IMR-90 (cell line): ENCODE measurements at regions not wholly inside any gene's neighbourhood (a gene's known extent, or its start where the extent isn't known, plus 50 kb on each side); places are given as distances from the start of the nearest gene placed in this dataset.
"Not testable (repeated sequence)": the region's sequence is repeated elsewhere in the genome, so short reads cannot be mapped to it uniquely, and the experiment has no call there.

Experiments
- CTCF ChIP-seq: conservative IDR thresholded peaks from 2 replicates; pipeline ENCODE4 v1.5.1; 2012; ENCODE audit warnings: mild to moderate bottlenecking, low read depth, low read length, improper control_type of control experiment
- MAFK ChIP-seq: IDR thresholded peaks from 2 replicates; pipeline ENCODE4 v1.6.1; 2012; ENCODE audit warnings: low read depth, low read length, improper control_type of control experiment
- MXI1 ChIP-seq: IDR thresholded peaks from 2 replicates; pipeline ENCODE4 v1.6.1; 2012; ENCODE audit warnings: low read depth, mild to moderate bottlenecking, low read length, moderate library complexity, borderline replicate concordance
- RCOR1 ChIP-seq: IDR thresholded peaks from 2 replicates; pipeline ENCODE4 v1.6.1; 2012; ENCODE audit warnings: mild to moderate bottlenecking, low read length, improper control_type of control experiment; ENCODE audit not compliant: insufficient replicate concordance
- RFX5 ChIP-seq: IDR thresholded peaks from 2 replicates; pipeline ENCODE4 v1.8.0; 2012; ENCODE audit warnings: low read depth, mild to moderate bottlenecking, low read length, moderate library complexity
- SMC3 ChIP-seq: fragments of 150-350 bp; IDR thresholded peaks from 2 replicates; pipeline ENCODE4 v1.6.1; 2016; ENCODE audit warnings: low read depth, mild to moderate bottlenecking, antibody characterized with exemption, low read length, moderate library complexity
- TF ChIP-seq, protein P1 (sequence below): fragments of 150-350 bp; IDR thresholded peaks from 2 replicates; pipeline ENCODE4 v1.6.1; 2016; ENCODE audit warnings: low read depth, mild to moderate bottlenecking, low read length, moderate library complexity, borderline replicate concordance

DNA sequence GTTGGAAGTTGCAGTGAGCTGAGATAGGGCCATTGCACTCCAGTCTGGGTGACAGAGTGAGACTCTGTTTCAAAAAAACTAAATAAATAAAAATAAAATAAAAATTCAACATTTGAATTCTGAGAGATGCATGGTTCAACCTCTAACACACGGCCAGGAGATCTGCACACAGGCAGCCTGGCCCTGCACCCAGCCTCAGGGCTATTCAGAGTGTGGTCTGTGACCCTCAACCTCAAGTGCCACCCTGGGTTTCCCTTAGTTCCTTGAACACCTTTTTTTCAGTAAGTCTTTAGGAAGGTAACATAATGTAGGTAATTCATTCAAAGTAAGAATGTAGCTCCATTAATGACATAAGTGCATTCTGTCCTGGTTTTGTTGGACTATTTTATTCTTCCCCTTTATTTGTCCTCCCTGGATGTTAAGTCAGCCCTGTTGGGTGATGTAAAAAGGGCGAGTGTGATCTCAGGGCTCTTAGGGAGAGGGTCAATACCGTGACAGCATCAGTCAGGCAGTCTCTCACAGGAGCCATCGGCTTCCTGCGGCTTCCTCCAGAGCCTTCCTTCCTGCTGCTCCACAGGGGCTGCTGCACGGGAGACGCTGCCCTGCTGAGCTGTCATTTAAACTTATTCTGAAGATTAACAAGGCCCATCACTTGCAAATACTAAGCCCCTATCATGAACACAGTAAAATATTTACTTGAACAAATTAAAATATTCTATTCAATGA is 139.8 kb downstream of the SPATA31A6 start:
- TF ChIP-seq CTCF, RFX5, MXI1, MAFK, RCOR1, SMC3: not testable (repeated sequence)
- TF ChIP-seq, protein P1, sequence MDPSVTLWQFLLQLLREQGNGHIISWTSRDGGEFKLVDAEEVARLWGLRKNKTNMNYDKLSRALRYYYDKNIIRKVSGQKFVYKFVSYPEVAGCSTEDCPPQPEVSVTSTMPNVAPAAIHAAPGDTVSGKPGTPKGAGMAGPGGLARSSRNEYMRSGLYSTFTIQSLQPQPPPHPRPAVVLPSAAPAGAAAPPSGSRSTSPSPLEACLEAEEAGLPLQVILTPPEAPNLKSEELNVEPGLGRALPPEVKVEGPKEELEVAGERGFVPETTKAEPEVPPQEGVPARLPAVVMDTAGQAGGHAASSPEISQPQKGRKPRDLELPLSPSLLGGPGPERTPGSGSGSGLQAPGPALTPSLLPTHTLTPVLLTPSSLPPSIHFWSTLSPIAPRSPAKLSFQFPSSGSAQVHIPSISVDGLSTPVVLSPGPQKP, result not testable (repeated sequence)
